GM12878 (cell line): ENCODE measurements at regions not wholly inside any gene's neighbourhood (a gene's known extent, or its start where the extent isn't known, plus 50 kb on each side); places are given as distances from the start of the nearest gene placed in this dataset.

ENCODE experiments used
- ATAC-seq: fragments of 200-7000 bp; cut with Tn5 transposase; 3 replicates; pipeline ENCODE4 v1.9.1; 2020; ENCODE audit warnings: mild to moderate bottlenecking, moderate library complexity
- BruUV-seq: library from RNA; stranded (reverse); fragments of 400-500 nt; replicated peaks from 2 replicates; lab custom pipeline; 2021; lab: Mats Ljungman, UMichigan
- CTCF ChIA-PET: fragments of 300-600 bp; sonication (Branson Sonifier 250); formaldehyde crosslinking; extraction: SDS; loops from one replicate; lab custom pipeline; 2021; ENCODE audit warnings: inconsistent platforms; lab: Yijun Ruan, JAX
- POLR2A ChIA-PET: fragments of 350-600 bp; formaldehyde crosslinking; extraction: SDS; loops from one replicate; lab custom pipeline; 2021; ENCODE audit warnings: inconsistent platforms; lab: Charles Lee
- RAD21 ChIA-PET: fragments of 300-600 bp; sonication (Branson Sonifier 250); formaldehyde crosslinking; loops from one replicate; lab custom pipeline; 2023; ENCODE audit warnings: antibody characterized with exemption; ENCODE audit not compliant: unreplicated experiment; lab: Charles Lee
- SMC1A ChIA-PET: fragments of 300-600 bp; sonication (Branson Sonifier 250); formaldehyde crosslinking; loops from one replicate; lab custom pipeline; 2023; ENCODE audit not compliant: unreplicated experiment, uncharacterized antibody; lab: Charles Lee
- DNase-seq: peaks from one replicate; pipeline ENCODE4 v3.0.0-alpha.2; 2011; ENCODE audit warnings: low read depth, low spot score
- FAIRE-seq: peaks from 3 replicates; lab custom pipeline; 2011; peaks lifted over from hg19 to GRCh38; lab: Jason Lieb, UNC
- H2AFZ ChIP-seq: 2 replicates; pipeline ENCODE4 v1.6.0; 2011; ENCODE audit warnings: low read depth, low read length, control low read depth; ENCODE audit not compliant: control insufficient read depth
- H3K27ac ChIP-seq: 2 replicates; pipeline ENCODE4 v1.5.1; 2011; ENCODE audit warnings: control low read depth; ENCODE audit not compliant: control insufficient read depth, insufficient read depth
- H3K27me3 ChIP-seq, 2 experiments: replicated peaks in 1 of 2; 2 replicates each; pipeline versions ENCODE4 v1.6.0 to v1.6.1; 2011; ENCODE audit warnings: low read length in 1 of 2; ENCODE audit not compliant: control insufficient read depth in 2 of 2, insufficient read depth in 2 of 2
- H3K36me3 ChIP-seq, 2 experiments: 2 replicates each; pipeline ENCODE4 v1.5.1; 2011; ENCODE audit warnings: low read length in 1 of 2; ENCODE audit not compliant: control insufficient read depth in 2 of 2, insufficient read depth in 2 of 2
- H3K4me1 ChIP-seq: 2 replicates; pipeline ENCODE4 v1.6.1; 2011; ENCODE audit warnings: mild to moderate bottlenecking, low read length, moderate library complexity, mixed read lengths; ENCODE audit not compliant: control insufficient read depth, insufficient read depth
- H3K4me2 ChIP-seq: 2 replicates; pipeline ENCODE4 v1.6.0; 2011; ENCODE audit warnings: control low read depth; ENCODE audit not compliant: control insufficient read depth, insufficient read depth
- H3K4me3 ChIP-seq: fragments of 200-600 bp; sonication (generic); 2 replicates; pipeline ENCODE4 v1.5.1; 2016
- H3K79me2 ChIP-seq: 2 replicates; pipeline ENCODE4 v1.6.0; 2011; ENCODE audit warnings: low read length; ENCODE audit not compliant: control insufficient read depth, insufficient read depth
- H3K9ac ChIP-seq: 2 replicates; pipeline ENCODE4 v1.8.0; 2011; ENCODE audit warnings: low read length, control low read depth, mixed read lengths; ENCODE audit not compliant: control insufficient read depth, insufficient read depth
- H3K9me3 ChIP-seq: replicated peaks from 3 replicates; pipeline ENCODE4 v1.5.1; 2011; ENCODE audit warnings: mild to moderate bottlenecking, low read length; ENCODE audit not compliant: control insufficient read depth, insufficient read depth
- H4K20me1 ChIP-seq: 2 replicates; pipeline ENCODE4 v1.6.0; 2011; ENCODE audit not compliant: control insufficient read depth, insufficient read depth
- BMI1 ChIP-seq: fragments of 450-650 bp; IDR thresholded peaks from 2 replicates; pipeline ENCODE4 v1.6.1; 2016; ENCODE audit warnings: mild to moderate bottlenecking, moderate library complexity, borderline replicate concordance
- NFXL1 ChIP-seq: fragments of 450-650 bp; IDR thresholded peaks from 2 replicates; pipeline ENCODE4 v1.6.1; 2017; ENCODE audit warnings: antibody characterized with exemption, mild to moderate bottlenecking, borderline replicate concordance
- PAX5 ChIP-seq: IDR thresholded peaks from 2 replicates; pipeline ENCODE4 v1.6.1; 2011; ENCODE audit warnings: low read depth, low read length, borderline replicate concordance
- RAD21 ChIP-seq: IDR thresholded peaks from 2 replicates; pipeline ENCODE4 v1.6.1; 2011; ENCODE audit warnings: mild to moderate bottlenecking, low read depth, low read length, moderate library complexity; ENCODE audit not compliant: insufficient read depth
- SMARCA5 ChIP-seq: fragments of 450-650 bp; IDR thresholded peaks from 2 replicates; pipeline ENCODE4 v1.6.1; 2017; ENCODE audit warnings: mild to moderate bottlenecking
- TBL1XR1 ChIP-seq: IDR thresholded peaks from 2 replicates; pipeline ENCODE4 v1.6.1; 2012; ENCODE audit warnings: low read depth, low read length, improper control_type of control experiment
- WGBS: methylation state at CpG from one replicate; pipeline ENCODE4 v1.1.6; 2016; ENCODE audit warnings: low lambda C conversion rate; ENCODE audit not compliant: insufficient replicate concordance, insufficient coverage; ENCODE audit errors: missing lambda C conversion rate; 5-methylcytosine and 5-hydroxymethylcytosine counted together
- in situ Hi-C: fragments of 300-500 bp; cut with MboI; formaldehyde crosslinking; loops from 9 replicates; pipeline ENCODE4 v1.14.3; 2018; ENCODE audit warnings: mixed read lengths
- intact Hi-C: fragments of 100-400 bp; cut with micrococcal nuclease; formaldehyde crosslinking; loops from one replicate; pipeline ENCODE4 v1.14.2; 2022; ENCODE audit not compliant: unreplicated experiment
- TF ChIP-seq, protein P1 (sequence below): fragments of 450-650 bp; formaldehyde crosslinking; IDR thresholded peaks from 2 replicates; pipeline ENCODE4 v1.5.0; 2022; ENCODE audit warnings: mild to moderate bottlenecking, missing genetic modification characterization
- TF ChIP-seq, protein P2 (sequence below): fragments of 450-650 bp; IDR thresholded peaks from 2 replicates; pipeline ENCODE4 v1.6.1; 2016; ENCODE audit warnings: mild to moderate bottlenecking, moderate library complexity, borderline replicate concordance
- TF ChIP-seq, protein P3 (sequence below): fragments of 150-350 bp; IDR thresholded peaks from 2 replicates; pipeline ENCODE4 v1.6.1; 2014; ENCODE audit warnings: mild to moderate bottlenecking, low read depth, low read length
- TF ChIP-seq, protein P4 (sequence below): fragments of 450-650 bp; IDR thresholded peaks from 2 replicates; pipeline ENCODE4 v1.6.1; 2014; ENCODE audit warnings: mild to moderate bottlenecking

DNA sequence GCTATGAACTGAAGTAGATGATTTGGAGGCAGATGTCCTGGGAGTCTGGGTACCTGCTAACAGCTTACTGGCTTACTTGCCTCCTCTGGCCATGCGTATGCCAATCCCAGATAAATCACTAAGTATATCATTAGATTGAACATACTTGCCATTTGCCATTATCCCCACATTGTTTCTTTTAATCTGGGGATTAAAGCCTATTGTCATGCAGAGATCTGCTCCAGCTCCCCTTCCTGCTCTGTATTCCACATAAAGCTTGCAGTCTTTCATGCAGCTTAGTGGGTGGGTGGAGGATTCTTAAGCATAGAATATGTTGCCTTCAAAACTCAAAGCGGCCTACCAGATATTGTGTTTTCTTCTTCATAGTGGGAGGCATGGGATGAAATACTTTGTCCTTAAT, 311.8 kb upstream of the MMADHC start (continued):
- TF ChIP-seq, protein P1, sequence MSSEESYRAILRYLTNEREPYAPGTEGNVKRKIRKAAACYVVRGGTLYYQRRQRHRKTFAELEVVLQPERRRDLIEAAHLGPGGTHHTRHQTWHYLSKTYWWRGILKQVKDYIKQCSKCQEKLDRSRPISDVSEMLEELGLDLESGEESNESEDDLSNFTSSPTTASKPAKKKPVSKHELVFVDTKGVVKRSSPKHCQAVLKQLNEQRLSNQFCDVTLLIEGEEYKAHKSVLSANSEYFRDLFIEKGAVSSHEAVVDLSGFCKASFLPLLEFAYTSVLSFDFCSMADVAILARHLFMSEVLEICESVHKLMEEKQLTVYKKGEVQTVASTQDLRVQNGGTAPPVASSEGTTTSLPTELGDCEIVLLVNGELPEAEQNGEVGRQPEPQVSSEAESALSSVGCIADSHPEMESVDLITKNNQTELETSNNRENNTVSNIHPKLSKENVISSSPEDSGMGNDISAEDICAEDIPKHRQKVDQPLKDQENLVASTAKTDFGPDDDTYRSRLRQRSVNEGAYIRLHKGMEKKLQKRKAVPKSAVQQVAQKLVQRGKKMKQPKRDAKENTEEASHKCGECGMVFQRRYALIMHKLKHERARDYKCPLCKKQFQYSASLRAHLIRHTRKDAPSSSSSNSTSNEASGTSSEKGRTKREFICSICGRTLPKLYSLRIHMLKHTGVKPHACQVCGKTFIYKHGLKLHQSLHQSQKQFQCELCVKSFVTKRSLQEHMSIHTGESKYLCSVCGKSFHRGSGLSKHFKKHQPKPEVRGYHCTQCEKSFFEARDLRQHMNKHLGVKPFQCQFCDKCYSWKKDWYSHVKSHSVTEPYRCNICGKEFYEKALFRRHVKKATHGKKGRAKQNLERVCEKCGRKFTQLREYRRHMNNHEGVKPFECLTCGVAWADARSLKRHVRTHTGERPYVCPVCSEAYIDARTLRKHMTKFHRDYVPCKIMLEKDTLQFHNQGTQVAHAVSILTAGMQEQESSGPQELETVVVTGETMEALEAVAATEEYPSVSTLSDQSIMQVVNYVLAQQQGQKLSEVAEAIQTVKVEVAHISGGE (CRISPR knock-in tag): no peak
- TF ChIP-seq, protein P2, sequence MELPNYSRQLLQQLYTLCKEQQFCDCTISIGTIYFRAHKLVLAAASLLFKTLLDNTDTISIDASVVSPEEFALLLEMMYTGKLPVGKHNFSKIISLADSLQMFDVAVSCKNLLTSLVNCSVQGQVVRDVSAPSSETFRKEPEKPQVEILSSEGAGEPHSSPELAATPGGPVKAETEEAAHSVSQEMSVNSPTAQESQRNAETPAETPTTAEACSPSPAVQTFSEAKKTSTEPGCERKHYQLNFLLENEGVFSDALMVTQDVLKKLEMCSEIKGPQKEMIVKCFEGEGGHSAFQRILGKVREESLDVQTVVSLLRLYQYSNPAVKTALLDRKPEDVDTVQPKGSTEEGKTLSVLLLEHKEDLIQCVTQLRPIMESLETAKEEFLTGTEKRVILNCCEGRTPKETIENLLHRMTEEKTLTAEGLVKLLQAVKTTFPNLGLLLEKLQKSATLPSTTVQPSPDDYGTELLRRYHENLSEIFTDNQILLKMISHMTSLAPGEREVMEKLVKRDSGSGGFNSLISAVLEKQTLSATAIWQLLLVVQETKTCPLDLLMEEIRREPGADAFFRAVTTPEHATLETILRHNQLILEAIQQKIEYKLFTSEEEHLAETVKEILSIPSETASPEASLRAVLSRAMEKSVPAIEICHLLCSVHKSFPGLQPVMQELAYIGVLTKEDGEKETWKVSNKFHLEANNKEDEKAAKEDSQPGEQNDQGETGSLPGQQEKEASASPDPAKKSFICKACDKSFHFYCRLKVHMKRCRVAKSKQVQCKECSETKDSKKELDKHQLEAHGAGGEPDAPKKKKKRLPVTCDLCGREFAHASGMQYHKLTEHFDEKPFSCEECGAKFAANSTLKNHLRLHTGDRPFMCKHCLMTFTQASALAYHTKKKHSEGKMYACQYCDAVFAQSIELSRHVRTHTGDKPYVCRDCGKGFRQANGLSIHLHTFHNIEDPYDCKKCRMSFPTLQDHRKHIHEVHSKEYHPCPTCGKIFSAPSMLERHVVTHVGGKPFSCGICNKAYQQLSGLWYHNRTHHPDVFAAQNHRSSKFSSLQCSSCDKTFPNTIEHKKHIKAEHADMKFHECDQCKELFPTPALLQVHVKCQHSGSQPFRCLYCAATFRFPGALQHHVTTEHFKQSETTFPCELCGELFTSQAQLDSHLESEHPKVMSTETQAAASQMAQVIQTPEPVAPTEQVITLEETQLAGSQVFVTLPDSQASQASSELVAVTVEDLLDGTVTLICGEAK: no peak
- TF ChIP-seq RAD21: no peak

DNA sequence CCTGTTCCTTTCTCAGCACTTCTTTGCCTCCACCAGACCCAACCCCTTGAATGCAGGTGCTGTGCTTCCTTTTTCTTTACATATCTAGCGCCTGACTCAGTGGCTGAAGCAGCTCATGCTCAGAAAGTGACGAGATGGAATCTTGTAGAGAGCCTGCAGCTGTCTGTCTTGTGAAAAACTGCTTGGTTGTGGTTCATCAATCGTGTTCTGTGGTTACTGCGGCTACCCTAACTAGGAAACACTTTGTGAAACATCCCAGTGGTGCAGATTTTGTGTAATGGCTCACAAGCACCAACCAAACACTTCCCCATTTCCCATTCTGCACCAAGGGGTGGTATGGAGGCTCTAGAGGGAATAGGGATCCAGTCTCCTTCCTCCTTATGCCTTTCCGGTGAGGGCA, 307.2 kb upstream of the MMADHC start:
- CTCF ChIA-PET: no interaction called here
- no peaks in the 10 kb centered on the region for H3K9me3 ChIP-seq
- SMC1A ChIA-PET: no interaction called here
- RAD21 ChIA-PET: no interaction called here
- no peak for ATAC-seq
- no peak overlapping the region for H3K27ac ChIP-seq
- no peaks in the 10 kb centered on the region for H3K4me1 ChIP-seq
- no peak overlapping the region for H2AFZ ChIP-seq
- no peaks in the 10 kb centered on the region for H3K36me3 ChIP-seq
- in situ Hi-C loops (no loop called here), intact Hi-C loops (no loop called here)
- WGBS: 7% methylated on average over 5 of the region's 5 CpGs
- no TSS peak for BruUV-seq
- H3K4me3 ChIP-seq: no peak overlapping the region
- POLR2A ChIA-PET: no interaction called here
- no peak for DNase-seq
- no peak overlapping the region for H3K4me2 ChIP-seq
- no peaks in the 10 kb centered on the region for H3K79me2 ChIP-seq
- no peaks in the 10 kb centered on the region for H3K27me3 ChIP-seq
- no peaks in the 10 kb centered on the region for H4K20me1 ChIP-seq
- FAIRE-seq: no peak
- no peak overlapping the region for H3K9ac ChIP-seq
- TF ChIP-seq TBL1XR1 (no peak), NFXL1 (no peak), SMARCA5 (no peak), PAX5 (no peak), BMI1 (no peak)
- TF ChIP-seq, protein P3, sequence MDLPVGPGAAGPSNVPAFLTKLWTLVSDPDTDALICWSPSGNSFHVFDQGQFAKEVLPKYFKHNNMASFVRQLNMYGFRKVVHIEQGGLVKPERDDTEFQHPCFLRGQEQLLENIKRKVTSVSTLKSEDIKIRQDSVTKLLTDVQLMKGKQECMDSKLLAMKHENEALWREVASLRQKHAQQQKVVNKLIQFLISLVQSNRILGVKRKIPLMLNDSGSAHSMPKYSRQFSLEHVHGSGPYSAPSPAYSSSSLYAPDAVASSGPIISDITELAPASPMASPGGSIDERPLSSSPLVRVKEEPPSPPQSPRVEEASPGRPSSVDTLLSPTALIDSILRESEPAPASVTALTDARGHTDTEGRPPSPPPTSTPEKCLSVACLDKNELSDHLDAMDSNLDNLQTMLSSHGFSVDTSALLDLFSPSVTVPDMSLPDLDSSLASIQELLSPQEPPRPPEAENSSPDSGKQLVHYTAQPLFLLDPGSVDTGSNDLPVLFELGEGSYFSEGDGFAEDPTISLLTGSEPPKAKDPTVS: no peak
- TF ChIP-seq, protein P4, sequence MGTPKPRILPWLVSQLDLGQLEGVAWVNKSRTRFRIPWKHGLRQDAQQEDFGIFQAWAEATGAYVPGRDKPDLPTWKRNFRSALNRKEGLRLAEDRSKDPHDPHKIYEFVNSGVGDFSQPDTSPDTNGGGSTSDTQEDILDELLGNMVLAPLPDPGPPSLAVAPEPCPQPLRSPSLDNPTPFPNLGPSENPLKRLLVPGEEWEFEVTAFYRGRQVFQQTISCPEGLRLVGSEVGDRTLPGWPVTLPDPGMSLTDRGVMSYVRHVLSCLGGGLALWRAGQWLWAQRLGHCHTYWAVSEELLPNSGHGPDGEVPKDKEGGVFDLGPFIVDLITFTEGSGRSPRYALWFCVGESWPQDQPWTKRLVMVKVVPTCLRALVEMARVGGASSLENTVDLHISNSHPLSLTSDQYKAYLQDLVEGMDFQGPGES: no peak
